DOHH2 (cell line): ENCODE measurements at regions not wholly inside any gene's neighbourhood (a gene's known extent, or its start where the extent isn't known, plus 50 kb on each side); places are given as distances from the start of the nearest gene placed in this dataset.

ENCODE experiments used
- H3F3A ChIP-seq: fragments of 200-600 bp; sonication (generic), shearing (Covaris generic); 2 replicates; pipeline ENCODE4 v1.6.0; 2016; ENCODE audit warnings: antibody characterized with exemption, mild to moderate bottlenecking; ENCODE audit not compliant: control insufficient read depth, insufficient read depth
- H3K27ac ChIP-seq: fragments of 200-600 bp; sonication (generic); 2 replicates; pipeline ENCODE4 v1.5.1; 2014; ENCODE audit warnings: low read depth, mild to moderate bottlenecking, low read length, moderate library complexity
- H3K27me3 ChIP-seq: fragments of 200-600 bp; sonication (generic); 2 replicates; pipeline ENCODE4 v1.6.1; 2014; ENCODE audit warnings: mild to moderate bottlenecking, low read length, mixed read lengths; ENCODE audit not compliant: control insufficient read depth
- H3K36me3 ChIP-seq: fragments of 200-600 bp; sonication (generic); 2 replicates; pipeline ENCODE4 v1.6.1; 2014; ENCODE audit warnings: mild to moderate bottlenecking, low read length, moderate library complexity, mixed read lengths; ENCODE audit not compliant: control insufficient read depth
- H3K4me1 ChIP-seq: fragments of 200-600 bp; sonication (generic); 2 replicates; pipeline ENCODE4 v1.6.1; 2014; ENCODE audit warnings: mild to moderate bottlenecking, low read length, mixed read lengths; ENCODE audit not compliant: control insufficient read depth
- H3K4me2 ChIP-seq: fragments of 200-600 bp; sonication (generic); 2 replicates; pipeline ENCODE4 v1.6.0; 2014; ENCODE audit warnings: mild to moderate bottlenecking, low read length, moderate library complexity
- H3K4me3 ChIP-seq: fragments of 200-600 bp; sonication (generic); 2 replicates; pipeline ENCODE4 v1.5.1; 2014; ENCODE audit warnings: mild to moderate bottlenecking, low read length, mixed read lengths
- H3K79me2 ChIP-seq: fragments of 200-600 bp; sonication (generic); 2 replicates; pipeline ENCODE4 v1.6.1; 2014; ENCODE audit warnings: mild to moderate bottlenecking, low read length, mixed read lengths; ENCODE audit not compliant: control insufficient read depth
- H3K9me2 ChIP-seq: fragments of 200-600 bp; sonication (generic); replicated peaks from 2 replicates; pipeline ENCODE4 v1.6.1; 2014; ENCODE audit warnings: mild to moderate bottlenecking, low read length, mixed read lengths; ENCODE audit not compliant: control insufficient read depth
- H3K9me3 ChIP-seq: fragments of 200-600 bp; sonication (generic); 2 replicates; pipeline ENCODE4 v1.6.1; 2014; ENCODE audit warnings: antibody characterized with exemption, low read length, mixed read lengths; ENCODE audit not compliant: control insufficient read depth, insufficient read depth
- H4K20me1 ChIP-seq: fragments of 200-600 bp; sonication (generic); 2 replicates; pipeline ENCODE4 v1.6.0; 2014; ENCODE audit warnings: low read depth, mild to moderate bottlenecking, antibody characterized with exemption, low read length, moderate library complexity; ENCODE audit not compliant: control insufficient read depth, insufficient read depth
- EZH2phosphoT487 ChIP-seq: fragments of 200-600 bp; sonication (generic); IDR thresholded peaks from 2 replicates; pipeline ENCODE4 v1.6.1; 2017; ENCODE audit warnings: borderline replicate concordance, mild to moderate bottlenecking, antibody characterized with exemption, low read length, moderate library complexity, mixed read lengths
- TF ChIP-seq, protein P1 (sequence below): fragments of 200-600 bp; sonication (generic); IDR thresholded peaks from one replicate; pipeline ENCODE4 v1.5.1; 2014; ENCODE audit warnings: antibody characterized with exemption, mild to moderate bottlenecking, low read depth, low read length; ENCODE audit not compliant: poor library complexity, severe bottlenecking

- H4K20me1 ChIP-seq = no peaks in the 10 kb centered on the region
- no peaks in the 10 kb centered on the region for H3K79me2 ChIP-seq
- no peaks in the 10 kb centered on the region for H3K9me2 ChIP-seq
- no peaks in the 10 kb centered on the region for H3K9me3 ChIP-seq
- no peak overlapping the region for H3K27ac ChIP-seq
- H3K4me2 ChIP-seq = no peak overlapping the region
- no peak for TF ChIP-seq EZH2phosphoT487
- TF ChIP-seq, protein P1, sequence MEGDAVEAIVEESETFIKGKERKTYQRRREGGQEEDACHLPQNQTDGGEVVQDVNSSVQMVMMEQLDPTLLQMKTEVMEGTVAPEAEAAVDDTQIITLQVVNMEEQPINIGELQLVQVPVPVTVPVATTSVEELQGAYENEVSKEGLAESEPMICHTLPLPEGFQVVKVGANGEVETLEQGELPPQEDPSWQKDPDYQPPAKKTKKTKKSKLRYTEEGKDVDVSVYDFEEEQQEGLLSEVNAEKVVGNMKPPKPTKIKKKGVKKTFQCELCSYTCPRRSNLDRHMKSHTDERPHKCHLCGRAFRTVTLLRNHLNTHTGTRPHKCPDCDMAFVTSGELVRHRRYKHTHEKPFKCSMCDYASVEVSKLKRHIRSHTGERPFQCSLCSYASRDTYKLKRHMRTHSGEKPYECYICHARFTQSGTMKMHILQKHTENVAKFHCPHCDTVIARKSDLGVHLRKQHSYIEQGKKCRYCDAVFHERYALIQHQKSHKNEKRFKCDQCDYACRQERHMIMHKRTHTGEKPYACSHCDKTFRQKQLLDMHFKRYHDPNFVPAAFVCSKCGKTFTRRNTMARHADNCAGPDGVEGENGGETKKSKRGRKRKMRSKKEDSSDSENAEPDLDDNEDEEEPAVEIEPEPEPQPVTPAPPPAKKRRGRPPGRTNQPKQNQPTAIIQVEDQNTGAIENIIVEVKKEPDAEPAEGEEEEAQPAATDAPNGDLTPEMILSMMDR = no peak
- no peak overlapping the region for H3K4me3 ChIP-seq
- no peaks in the 10 kb centered on the region for H3K36me3 ChIP-seq
- H3K27me3 ChIP-seq = no peaks in the 10 kb centered on the region
- H3F3A ChIP-seq = no peaks in the 10 kb centered on the region
- H3K4me1 ChIP-seq = no peaks in the 10 kb centered on the region
These were observed 687.6 kb downstream of the C4orf33 start for GRCh38 chr4:129783596-129783995.

DNA sequence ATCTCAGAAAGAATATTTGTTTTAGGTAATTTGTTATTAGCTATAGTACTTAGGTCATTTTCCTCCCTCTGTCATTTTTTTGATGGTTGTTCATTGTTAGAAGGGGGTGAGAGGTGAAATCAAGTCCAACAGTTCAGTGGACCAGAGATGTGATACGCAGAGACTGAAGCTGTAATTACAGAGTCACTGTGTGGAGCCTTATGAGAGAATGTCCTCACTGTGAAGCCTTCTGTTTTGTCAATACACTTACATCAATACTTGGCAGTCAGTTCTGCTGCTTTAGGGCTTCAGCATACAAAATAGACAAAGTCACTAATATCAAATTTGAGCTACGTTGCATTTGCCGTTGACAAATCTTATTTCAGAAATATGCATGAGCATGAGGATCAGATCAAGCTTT lies 692.5 kb downstream of the C4orf33 start:
- Histone ChIP-seq H3K27me3 (no peaks in the 10 kb centered on the region), H3K79me2 (no peaks in the 10 kb centered on the region), H3K9me3 (no peaks in the 10 kb centered on the region), H3K4me2 (no peak overlapping the region), H4K20me1 (no peaks in the 10 kb centered on the region), H3F3A (no peaks in the 10 kb centered on the region), H3K4me1 (no peaks in the 10 kb centered on the region), H3K36me3 (no peaks in the 10 kb centered on the region), H3K9me2 (no peaks in the 10 kb centered on the region; the same call in 1 of the 2 replicates), H3K27ac (no peak overlapping the region), H3K4me3 (no peak overlapping the region)
- TF ChIP-seq, protein P1 = no peak

DNA sequence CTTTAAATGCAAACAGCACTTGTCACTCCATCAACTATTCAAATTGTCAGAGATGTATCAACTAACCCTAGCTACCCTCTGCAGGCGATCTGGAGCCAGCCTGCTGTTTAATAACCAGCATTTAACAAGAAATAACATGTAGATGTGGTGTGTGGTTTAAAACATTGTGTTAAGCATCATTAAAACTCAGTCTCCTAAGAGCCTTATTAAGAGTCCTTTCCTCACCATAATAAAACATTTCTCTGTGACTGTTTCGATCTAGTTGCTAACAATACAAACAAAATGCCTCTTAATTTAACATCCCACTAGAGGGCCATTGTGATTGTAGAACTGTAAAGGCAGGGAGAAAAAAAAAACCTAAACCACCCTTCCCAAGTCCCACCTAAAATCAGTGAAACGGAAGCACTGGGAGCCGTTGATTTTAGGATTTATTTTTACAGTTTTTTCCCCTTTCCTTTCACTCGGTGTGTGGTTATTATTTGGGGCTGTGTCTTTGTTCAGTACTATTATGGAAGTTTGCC lies 708.6 kb downstream of the C4orf33 start:
- Histone ChIP-seq H3K4me2 (no peak overlapping the region), H3K79me2 (no peaks in the 10 kb centered on the region), H3K9me3 (no peaks in the 10 kb centered on the region), H3K27ac (no peak overlapping the region), H3K4me3 (no peak overlapping the region), H3K27me3 (no peaks in the 10 kb centered on the region), H3K9me2 (no peaks in the 10 kb centered on the region), H4K20me1 (no peaks in the 10 kb centered on the region), H3F3A (no peaks in the 10 kb centered on the region), H3K36me3 (no peaks in the 10 kb centered on the region), H3K4me1 (no peaks in the 10 kb centered on the region)
- TF ChIP-seq EZH2phosphoT487 = no peak
- TF ChIP-seq, protein P1 = no peak
